CD14-positive monocyte (primary cell): ENCODE measurements at regions not wholly inside any gene's neighbourhood (a gene's known extent, or its start where the extent isn't known, plus 50 kb on each side); places are given as distances from the start of the nearest gene placed in this dataset.

ENCODE experiments used
- DNase-seq, 3 donors: peaks; one replicate each; pipeline ENCODE4 v3.0.0-alpha.2; 2011 to 2022
- H2AFZ ChIP-seq: 2 replicates; pipeline ENCODE4 v1.6.0; 2012; ENCODE audit warnings: mild to moderate bottlenecking, low read depth, low read length, inconsistent platforms; ENCODE audit not compliant: insufficient read depth, poor library complexity, severe bottlenecking
- H3K27ac ChIP-seq, 2 donors: 1 replicate in 1 of 2; 2 replicates in 1 of 2; pipeline ENCODE4 v1.5.1; 2012 to 2013; ENCODE audit warnings: low read length in 2 of 2, control low read depth in 1 of 2, inconsistent platforms in 1 of 2, low read depth in 1 of 2, mild to moderate bottlenecking in 1 of 2
- H3K27me3 ChIP-seq, 2 donors: one replicate each; pipeline versions ENCODE4 v1.6.0 to v1.6.1; 2011 to 2013; ENCODE audit warnings: low read length in 2 of 2; ENCODE audit not compliant: control insufficient read depth in 2 of 2, insufficient read depth in 2 of 2
- H3K36me3 ChIP-seq, 2 donors: replicated peaks in 1 of 2; 1 replicate in 1 of 2; 2 replicates in 1 of 2; pipeline versions ENCODE4 v1.5.1 to v1.6.1; 2012 to 2013; ENCODE audit warnings: low read length in 2 of 2, control low read depth in 1 of 2, inconsistent platforms in 1 of 2, mild to moderate bottlenecking in 1 of 2; ENCODE audit not compliant: insufficient read depth in 2 of 2, control insufficient read depth in 1 of 2
- H3K4me1 ChIP-seq, 2 donors: 1 replicate in 1 of 2; 2 replicates in 1 of 2; pipeline versions ENCODE4 v1.5.1 to v1.6.1; 2012 to 2013; ENCODE audit warnings: low read length in 2 of 2, control low read depth in 1 of 2, inconsistent platforms in 1 of 2, mild to moderate bottlenecking in 1 of 2, moderate library complexity in 1 of 2; ENCODE audit not compliant: insufficient read depth in 2 of 2, control insufficient read depth in 1 of 2
- H3K4me2 ChIP-seq: replicated peaks from 2 replicates; pipeline ENCODE3; 2012; ENCODE audit warnings: low read length, moderate library complexity, mild to moderate bottlenecking; ENCODE audit not compliant: poor library complexity, severe bottlenecking; ENCODE audit errors: extremely low read depth
- H3K4me3 ChIP-seq, 3 experiments: fragments of 200-600 bp in 1 of 3; sonication (generic) in 1 of 3; replicated peaks in 1 of 3; 1 replicate in 2 of 3; 2 replicates in 1 of 3; pipeline ENCODE4 v1.5.1; 2011 to 2013; ENCODE audit warnings: low read length in 3 of 3, mild to moderate bottlenecking in 3 of 3, control low read depth in 2 of 3, low read depth in 2 of 3, inconsistent platforms in 1 of 3, moderate library complexity in 1 of 3
- H3K79me2 ChIP-seq: 2 replicates; pipeline ENCODE4 v1.6.0; 2012; ENCODE audit warnings: mild to moderate bottlenecking, control low read depth, inconsistent platforms, low read length, moderate library complexity; ENCODE audit not compliant: insufficient read depth
- H3K9ac ChIP-seq: 2 replicates; pipeline ENCODE4 v1.6.0; 2017; ENCODE audit warnings: low read length, mild to moderate bottlenecking; ENCODE audit not compliant: insufficient read depth, poor library complexity, severe bottlenecking
- H3K9me3 ChIP-seq, 2 donors: replicated peaks in 1 of 2; 1 replicate in 1 of 2; 2 replicates in 1 of 2; pipeline versions ENCODE4 v1.5.1 to v1.6.1; 2012 to 2013; ENCODE audit warnings: low read length in 2 of 2, control low read depth in 1 of 2; ENCODE audit not compliant: control insufficient read depth in 1 of 2, insufficient read depth in 1 of 2
- H4K20me1 ChIP-seq: 2 replicates; pipeline ENCODE4 v1.6.0; 2012; ENCODE audit warnings: mild to moderate bottlenecking, low read length, control low read depth, moderate library complexity; ENCODE audit not compliant: insufficient read depth
- H3K27ac Mint-ChIP-seq, 7 donors: one replicate each; pipeline ENCODE4 v1.8.0; 2020; ENCODE audit warnings: mild to moderate bottlenecking in 7 of 7, mixed read lengths in 7 of 7, moderate library complexity in 6 of 7, inconsistent platforms in 2 of 7
- H3K27me3 Mint-ChIP-seq, 3 donors: one replicate each; pipeline ENCODE4 v1.8.0; 2021 to 2022; ENCODE audit warnings: low read depth in 3 of 3, mild to moderate bottlenecking in 3 of 3, mixed read lengths in 3 of 3, moderate library complexity in 3 of 3, inconsistent platforms in 1 of 3
- H3K36me3 Mint-ChIP-seq, 2 donors: one replicate each; pipeline ENCODE4 v1.8.0; 2020; ENCODE audit warnings: mixed read lengths in 2 of 2, inconsistent platforms in 1 of 2, mild to moderate bottlenecking in 1 of 2
- H3K4me1 Mint-ChIP-seq: one replicate; pipeline ENCODE4 v1.8.0; 2020; ENCODE audit warnings: mild to moderate bottlenecking, mixed read lengths
- H3K4me3 Mint-ChIP-seq, 2 donors: one replicate each; pipeline ENCODE4 v1.8.0; 2020; ENCODE audit warnings: mild to moderate bottlenecking in 2 of 2, mixed read lengths in 2 of 2, moderate library complexity in 1 of 2
- H3K9me3 Mint-ChIP-seq, 7 donors: one replicate each; pipeline ENCODE4 v1.8.0; 2020 to 2022; ENCODE audit warnings: mixed read lengths in 7 of 7, mild to moderate bottlenecking in 6 of 7, moderate library complexity in 6 of 7, inconsistent platforms in 2 of 7
- CTCF ChIP-seq: fragments of 200-600 bp; IDR thresholded peaks from one replicate; pipeline ENCODE4 v1.8.0; 2022; ENCODE audit warnings: antibody characterized with exemption, mild to moderate bottlenecking
- WGBS: methylation state at CpG from one replicate; pipeline ENCODE4 v1.1.5; 2013; ENCODE audit warnings: missing lambda C conversion rate; ENCODE audit not compliant: insufficient coverage; 5-methylcytosine and 5-hydroxymethylcytosine counted together
- intact Hi-C, 2 donors: fragments of 100-400 bp; cut with micrococcal nuclease; formaldehyde crosslinking; loops; one replicate each; pipeline versions ENCODE4 v1.15.0 to v1.15.1; 2023

- Mint-ChIP-seq H3K27me3 (peaks cover 0 to 2% (median 0%) of the 10 kb centered on the region in 3 donors), H3K9me3 (peaks cover 0 to 9% (median 1%) of the 10 kb centered on the region in 7 donors), H3K27ac (no peak overlapping the region), H3K4me3 (no peak overlapping the region), H3K4me1 (no peaks in the 10 kb centered on the region), H3K36me3 (no peaks in the 10 kb centered on the region)
- H3K27ac ChIP-seq = no peak overlapping the region
- H3K27me3 ChIP-seq = no peaks in the 10 kb centered on the region
- no peaks in the 10 kb centered on the region for H3K79me2 ChIP-seq
- H3K9me3 ChIP-seq = no peaks in the 10 kb centered on the region
- no peak overlapping the region for H3K4me3 ChIP-seq
- DNase-seq = no peak
- H2AFZ ChIP-seq = no peak overlapping the region
- H3K9ac ChIP-seq = no peak overlapping the region
- no peaks in the 10 kb centered on the region for H4K20me1 ChIP-seq
- intact Hi-C loops = loop anchor here in 1 of 2 donors (10.0 kb wide), 1 partner anchor 764 kb away; no protein-coding TSS in a partner anchor
- H3K4me1 ChIP-seq = no peaks in the 10 kb centered on the region
- no CpG with 5 or more reads among the region's 2 CpGs for WGBS
- H3K36me3 ChIP-seq = no peaks in the 10 kb centered on the region
- no peak overlapping the region for H3K4me2 ChIP-seq
- no peak for TF ChIP-seq CTCF
These were observed 162.7 kb upstream of the TTC29 start for GRCh38 chr4:147108409-147108808.

GRCh38 chr4:147109800-147110199 is 164.1 kb upstream of the TTC29 start:
- H3K79me2 ChIP-seq = no peaks in the 10 kb centered on the region
- DNase-seq = no peak
- Mint-ChIP-seq H3K4me1 (no peaks in the 10 kb centered on the region), H3K4me3 (no peak overlapping the region), H3K27ac (no peak overlapping the region), H3K27me3 (peaks cover 0 to 2% (median 2%) of the 10 kb centered on the region in 3 donors), H3K9me3 (peaks cover 3 to 17% (median 4%) of the 10 kb centered on the region in 7 donors), H3K36me3 (no peaks in the 10 kb centered on the region)
- no peak overlapping the region for H2AFZ ChIP-seq
- H3K27me3 ChIP-seq = no peaks in the 10 kb centered on the region
- WGBS = no CpG with 5 or more reads among the region's 1 CpG
- H3K4me3 ChIP-seq = no peak overlapping the region
- H3K27ac ChIP-seq = no peak overlapping the region
- intact Hi-C loops = loop anchor here in 1 of 2 donors (10.0 kb wide), 1 partner anchor 765 kb away; no protein-coding TSS in a partner anchor
- no peaks in the 10 kb centered on the region for H3K9me3 ChIP-seq
- H3K4me1 ChIP-seq = no peaks in the 10 kb centered on the region
- no peaks in the 10 kb centered on the region for H3K36me3 ChIP-seq
- no peak overlapping the region for H3K9ac ChIP-seq
- no peaks in the 10 kb centered on the region for H4K20me1 ChIP-seq
- no peak overlapping the region for H3K4me2 ChIP-seq
- no peak for TF ChIP-seq CTCF
